G401.6 (cell line): ENCODE measurements at regions not wholly inside any gene's neighbourhood (a gene's known extent, or its start where the extent isn't known, plus 50 kb on each side); places are given as distances from the start of the nearest gene placed in this dataset.

ENCODE experiments used
- FAIRE-seq: peaks from 2 replicates; lab custom pipeline; 2012; peaks lifted over from hg19 to GRCh38; lab: Jason Lieb, UNC

- no peak for FAIRE-seq
Observed at GRCh38 chr1:234729561-234730474, 119.8 kb upstream of the IRF2BP2 start.

- FAIRE-seq, result no peak
Observed at GRCh38 chr1:234728740-234729139, 118.8 kb upstream of the IRF2BP2 start.

- FAIRE-seq, result no peak
Observed at GRCh38 chr1:234727018-234727940, 117.3 kb upstream of the IRF2BP2 start.

GRCh38 chr1:234726359-234726943 lies 116.5 kb upstream of the IRF2BP2 start:
- FAIRE-seq, result no peak

- no peak for FAIRE-seq
Observed at GRCh38 chr1:234725177-234726132, 115.5 kb upstream of the IRF2BP2 start.

- no peak for FAIRE-seq
Observed at GRCh38 chr1:234724516-234725176, 114.7 kb upstream of the IRF2BP2 start.

GRCh38 chr1:234722904-234723720 lies 113.1 kb upstream of the IRF2BP2 start:
- no peak for FAIRE-seq

- FAIRE-seq, result no peak
Observed at GRCh38 chr1:234722270-234722704, 112.3 kb upstream of the IRF2BP2 start.

- FAIRE-seq, result no peak
Observed at GRCh38 chr1:234721476-234722269, 111.7 kb upstream of the IRF2BP2 start.

- no peak for FAIRE-seq
Observed at GRCh38 chr1:234720709-234721441, 110.9 kb upstream of the IRF2BP2 start.

GRCh38 chr1:234719454-234720251 lies 109.7 kb upstream of the IRF2BP2 start:
- FAIRE-seq, result no peak

GRCh38 chr1:234718496-234719453 lies 108.8 kb upstream of the IRF2BP2 start:
- no peak for FAIRE-seq

GRCh38 chr1:234716908-234717375 lies 107.0 kb upstream of the IRF2BP2 start:
- no peak for FAIRE-seq

GRCh38 chr1:234715252-234716014 lies 105.5 kb upstream of the IRF2BP2 start:
- FAIRE-seq, result no peak

GRCh38 chr1:234713859-234714258 lies 103.9 kb upstream of the IRF2BP2 start:
- FAIRE-seq, result no peak
